ENCODE measurements at regions not wholly inside any gene's neighbourhood (a gene's known extent, or its start where the extent isn't known, plus 50 kb on each side); places are given as distances from the start of the nearest gene placed in this dataset.

- TF ChIP-seq POLR2A (IDR thresholded peaks at IDR 0.05) (no peak), EP300 (IDR thresholded peaks at IDR 0.05; ENCODE audit: low read depth) (no peak), POLR2AphosphoS5 (IDR thresholded peaks at IDR 0.05) (no peak)
- TF ChIP-seq, protein P1, sequence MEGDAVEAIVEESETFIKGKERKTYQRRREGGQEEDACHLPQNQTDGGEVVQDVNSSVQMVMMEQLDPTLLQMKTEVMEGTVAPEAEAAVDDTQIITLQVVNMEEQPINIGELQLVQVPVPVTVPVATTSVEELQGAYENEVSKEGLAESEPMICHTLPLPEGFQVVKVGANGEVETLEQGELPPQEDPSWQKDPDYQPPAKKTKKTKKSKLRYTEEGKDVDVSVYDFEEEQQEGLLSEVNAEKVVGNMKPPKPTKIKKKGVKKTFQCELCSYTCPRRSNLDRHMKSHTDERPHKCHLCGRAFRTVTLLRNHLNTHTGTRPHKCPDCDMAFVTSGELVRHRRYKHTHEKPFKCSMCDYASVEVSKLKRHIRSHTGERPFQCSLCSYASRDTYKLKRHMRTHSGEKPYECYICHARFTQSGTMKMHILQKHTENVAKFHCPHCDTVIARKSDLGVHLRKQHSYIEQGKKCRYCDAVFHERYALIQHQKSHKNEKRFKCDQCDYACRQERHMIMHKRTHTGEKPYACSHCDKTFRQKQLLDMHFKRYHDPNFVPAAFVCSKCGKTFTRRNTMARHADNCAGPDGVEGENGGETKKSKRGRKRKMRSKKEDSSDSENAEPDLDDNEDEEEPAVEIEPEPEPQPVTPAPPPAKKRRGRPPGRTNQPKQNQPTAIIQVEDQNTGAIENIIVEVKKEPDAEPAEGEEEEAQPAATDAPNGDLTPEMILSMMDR (IDR thresholded peaks at IDR 0.05) = no peak
- 74 to 82% methylated on average over 4 to 5 of the region's 5 CpGs for WGBS, 2 donors (ENCODE audit: low coverage in 1 of 2)
- Histone ChIP-seq H3K27me3 (no peaks in the 10 kb centered on the region), H3K36me3 (no peaks in the 10 kb centered on the region), H3K4me1 (no peaks in the 10 kb centered on the region), H3K9me3 (no peaks in the 10 kb centered on the region), H3K4me3 (no peak overlapping the region), H3K27ac (no peak overlapping the region)
- intact Hi-C loops (cut with DNase I; ENCODE audit: low total_unique reads) (no loop called here), in situ Hi-C loops (cut with MboI; ENCODE audit: low pct_ligation_motif_present in 1 of 4, low pct_unique_long_range_greater_than_20kb in 1 of 4, low sequenced_read_pairs in 3 of 4) (no loop called here)
- no peak for DNase-seq
Observed at GRCh38 chr15:38756441-38756840, 191.8 kb upstream of the RASGRP1 start.

DNA sequence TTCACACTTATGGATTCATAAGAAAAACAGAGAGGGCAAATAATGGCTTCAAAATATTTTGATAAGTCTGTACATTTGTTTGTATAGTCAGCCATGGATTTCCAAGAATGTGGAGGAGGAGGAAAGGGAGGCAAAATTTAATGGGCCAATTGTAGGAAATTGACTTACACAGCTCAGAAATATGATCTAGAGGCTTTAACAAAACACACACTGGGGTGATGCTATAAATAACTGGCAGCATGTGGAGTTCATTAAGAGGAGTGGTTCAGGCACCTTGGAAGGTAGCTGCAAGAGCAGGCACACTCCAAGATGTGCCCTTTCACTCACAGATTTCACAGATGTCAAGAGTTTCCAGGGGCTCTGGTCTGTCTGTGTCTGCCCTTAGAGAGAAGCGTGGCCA is 193.4 kb upstream of the RASGRP1 start:
- H3K36me3 ChIP-seq = no peaks in the 10 kb centered on the region
- H3K9me3 ChIP-seq = no peaks in the 10 kb centered on the region
- 92% methylated on average over 1 of the region's 1 CpG; no CpG with 5 or more reads in 1 of the 2 donors for WGBS, 2 donors (ENCODE audit: low coverage in 1 of 2)
- H3K4me3 ChIP-seq = no peak overlapping the region
- no peak overlapping the region for H3K27ac ChIP-seq
- H3K4me1 ChIP-seq = no peaks in the 10 kb centered on the region
- no peak for DNase-seq
- TF ChIP-seq EP300 (IDR thresholded peaks at IDR 0.05; ENCODE audit: low read depth) (no peak), POLR2AphosphoS5 (IDR thresholded peaks at IDR 0.05) (no peak), POLR2A (IDR thresholded peaks at IDR 0.05) (no peak)
- TF ChIP-seq, protein P1 (IDR thresholded peaks at IDR 0.05) = no peak
- in situ Hi-C loops (cut with MboI; ENCODE audit: low pct_ligation_motif_present in 1 of 4, low pct_unique_long_range_greater_than_20kb in 1 of 4, low sequenced_read_pairs in 3 of 4) = no loop called here
- H3K27me3 ChIP-seq = no peaks in the 10 kb centered on the region
- intact Hi-C loops (cut with DNase I; ENCODE audit: low total_unique reads) = no loop called here

- intact Hi-C loops (cut with DNase I; ENCODE audit: low total_unique reads) (no loop called here), in situ Hi-C loops (cut with MboI; ENCODE audit: low pct_ligation_motif_present in 1 of 4, low pct_unique_long_range_greater_than_20kb in 1 of 4, low sequenced_read_pairs in 3 of 4) (no loop called here)
- no peaks in the 10 kb centered on the region for H3K4me1 ChIP-seq
- WGBS, 2 donors (ENCODE audit: low coverage in 1 of 2) = 83 to 100% methylated on average over 2 of the region's 2 CpGs
- H3K4me3 ChIP-seq = no peak overlapping the region
- no peak for TF ChIP-seq POLR2AphosphoS5 (IDR thresholded peaks at IDR 0.05)
- TF ChIP-seq, protein P1 (IDR thresholded peaks at IDR 0.05) = no peak
- no peak for TF ChIP-seq POLR2A (IDR thresholded peaks at IDR 0.05)
- TF ChIP-seq EP300 (IDR thresholded peaks at IDR 0.05; ENCODE audit: low read depth) = no peak
- H3K36me3 ChIP-seq = no peaks in the 10 kb centered on the region
- no peak overlapping the region for H3K27ac ChIP-seq
- no peak for DNase-seq
- no peaks in the 10 kb centered on the region for H3K9me3 ChIP-seq
- H3K27me3 ChIP-seq = no peaks in the 10 kb centered on the region
Observed at GRCh38 chr15:38761681-38762080, 197.1 kb upstream of the RASGRP1 start.

DNA sequence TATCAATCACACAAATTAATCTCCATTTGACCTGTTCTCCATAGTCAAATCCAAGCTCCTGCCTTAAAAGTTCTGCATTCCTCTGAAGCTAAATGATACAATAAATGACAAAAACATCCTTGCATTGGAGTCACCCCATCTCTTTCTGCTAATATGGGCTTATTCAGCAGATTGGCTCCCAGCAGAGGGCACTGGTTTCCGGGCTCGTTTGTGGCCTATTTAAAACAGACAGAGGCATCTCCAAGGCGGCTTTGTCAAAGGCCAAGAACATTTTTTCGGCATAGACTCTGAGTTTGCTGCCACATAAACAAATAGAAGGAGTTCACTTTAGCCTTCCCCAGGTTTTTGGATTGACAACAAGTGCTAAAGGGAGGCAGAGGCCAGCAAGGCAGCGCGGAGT is 204.4 kb upstream of the RASGRP1 start:
- DNase-seq = no peak
- Histone ChIP-seq H3K9me3 (no peaks in the 10 kb centered on the region), H3K36me3 (no peaks in the 10 kb centered on the region), H3K4me1 (no peaks in the 10 kb centered on the region), H3K27ac (no peak overlapping the region), H3K27me3 (no peaks in the 10 kb centered on the region), H3K4me3 (no peak overlapping the region)
- TF ChIP-seq EP300 (IDR thresholded peaks at IDR 0.05; ENCODE audit: low read depth) (no peak), POLR2A (IDR thresholded peaks at IDR 0.05) (no peak), POLR2AphosphoS5 (IDR thresholded peaks at IDR 0.05) (no peak)
- TF ChIP-seq, protein P1 (IDR thresholded peaks at IDR 0.05) = peak in 1 of 5 experiments; percentile 4
- WGBS, 2 donors (ENCODE audit: low coverage in 1 of 2) = 64 to 82% methylated on average over 2 to 6 of the region's 6 CpGs
- intact Hi-C loops (cut with DNase I; ENCODE audit: low total_unique reads) = no loop called here
- in situ Hi-C loops (cut with MboI; ENCODE audit: low pct_ligation_motif_present in 1 of 4, low pct_unique_long_range_greater_than_20kb in 1 of 4, low sequenced_read_pairs in 3 of 4) = no loop called here

Measured in transverse colon (tissue), 4 donors.